Activated T-helper 2 cell treated with anti-CD3 and anti-CD28 coated beads, Interferon-gamma antibody, Interleukin-2, Interleukin-4, amounts not matched to agents 10 μg/mL and 5 μg/mL and 100 μg/mL, durations not matched to agents 14 hours and 24 hours and 36 hours (primary cell): ENCODE measurements at regions not wholly inside any gene's neighbourhood (a gene's known extent, or its start where the extent isn't known, plus 50 kb on each side); places are given as distances from the start of the nearest gene placed in this dataset.

Experiments used
- DNase-seq: peaks from one replicate; pipeline ENCODE4 v3.0.0; 2021; ENCODE audit warnings: low spot score
- H3K27ac Mint-ChIP-seq: one replicate; pipeline ENCODE4 v1.8.0; 2021; ENCODE audit warnings: mixed read lengths
- H3K27me3 Mint-ChIP-seq: one replicate; pipeline ENCODE4 v1.8.0; 2021; ENCODE audit warnings: low read depth, mixed read lengths
- H3K36me3 Mint-ChIP-seq: one replicate; pipeline ENCODE4 v1.8.0; 2021; ENCODE audit warnings: low read depth, mixed read lengths
- H3K4me1 Mint-ChIP-seq: one replicate; pipeline ENCODE4 v1.8.0; 2021; ENCODE audit warnings: low read depth, mixed read lengths
- H3K4me3 Mint-ChIP-seq: one replicate; pipeline ENCODE4 v1.8.0; 2021; ENCODE audit warnings: low read depth, mild to moderate bottlenecking, moderate library complexity, mixed read lengths
- H3K9me3 Mint-ChIP-seq: one replicate; pipeline ENCODE4 v1.8.0; 2021; ENCODE audit warnings: mixed read lengths
- intact Hi-C: fragments of 100-400 bp; cut with micrococcal nuclease; formaldehyde crosslinking; loops from one replicate; pipeline ENCODE4 v1.15.1; 2023

GRCh38 chr9:106304401-106304920 lies 558.5 kb upstream of the ZNF462 start:
- Mint-ChIP-seq H3K27ac (no peak overlapping the region), H3K4me1 (no peaks in the 10 kb centered on the region), H3K4me3 (no peak overlapping the region), H3K9me3 (peaks cover 4% of the 10 kb centered on the region), H3K36me3 (no peaks in the 10 kb centered on the region), H3K27me3 (no peaks in the 10 kb centered on the region)
- no peak for DNase-seq
- intact Hi-C loops = no loop called here

- intact Hi-C loops = no loop called here
- H3K27ac Mint-ChIP-seq = no peak overlapping the region
- H3K4me3 Mint-ChIP-seq = no peak overlapping the region
- no peaks in the 10 kb centered on the region for H3K4me1 Mint-ChIP-seq
- no peaks in the 10 kb centered on the region for H3K27me3 Mint-ChIP-seq
- no peak for DNase-seq
- no peaks in the 10 kb centered on the region for H3K36me3 Mint-ChIP-seq
- H3K9me3 Mint-ChIP-seq = peaks cover 4% of the 10 kb centered on the region
Observed at GRCh38 chr9:106305428-106306133, 557.4 kb upstream of the ZNF462 start.

DNA sequence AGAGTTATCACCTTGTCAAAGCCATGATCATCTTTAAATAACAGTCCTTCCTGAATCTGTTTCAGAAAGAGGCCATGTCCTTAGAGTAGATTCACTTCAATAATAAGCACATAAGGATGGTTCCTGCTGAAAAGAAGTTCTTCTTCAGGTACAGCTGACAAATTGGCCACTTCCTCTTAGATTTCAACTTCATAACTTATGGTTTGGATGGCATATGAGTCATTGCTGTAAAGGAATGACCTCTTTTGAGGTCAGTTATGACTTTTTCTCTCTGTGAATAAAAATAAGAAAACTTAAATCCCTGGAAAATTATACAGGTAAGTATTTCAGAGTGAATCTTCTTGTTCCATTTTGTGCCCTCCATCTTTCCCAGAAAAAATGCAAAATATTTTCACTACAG lies 555.3 kb upstream of the ZNF462 start:
- H3K27me3 Mint-ChIP-seq = no peaks in the 10 kb centered on the region
- H3K9me3 Mint-ChIP-seq = peaks cover 4% of the 10 kb centered on the region
- H3K4me3 Mint-ChIP-seq = no peak overlapping the region
- H3K4me1 Mint-ChIP-seq = no peaks in the 10 kb centered on the region
- no peaks in the 10 kb centered on the region for H3K36me3 Mint-ChIP-seq
- intact Hi-C loops = no loop called here
- no peak for DNase-seq
- H3K27ac Mint-ChIP-seq = no peak overlapping the region

- intact Hi-C loops = no loop called here
- H3K36me3 Mint-ChIP-seq = no peaks in the 10 kb centered on the region
- H3K9me3 Mint-ChIP-seq = peaks cover 7% of the 10 kb centered on the region
- H3K27me3 Mint-ChIP-seq = no peaks in the 10 kb centered on the region
- DNase-seq = no peak
- no peak overlapping the region for H3K27ac Mint-ChIP-seq
- no peaks in the 10 kb centered on the region for H3K4me1 Mint-ChIP-seq
- no peak overlapping the region for H3K4me3 Mint-ChIP-seq
Observed at GRCh38 chr9:106309925-106310324, 553.0 kb upstream of the ZNF462 start.

DNA sequence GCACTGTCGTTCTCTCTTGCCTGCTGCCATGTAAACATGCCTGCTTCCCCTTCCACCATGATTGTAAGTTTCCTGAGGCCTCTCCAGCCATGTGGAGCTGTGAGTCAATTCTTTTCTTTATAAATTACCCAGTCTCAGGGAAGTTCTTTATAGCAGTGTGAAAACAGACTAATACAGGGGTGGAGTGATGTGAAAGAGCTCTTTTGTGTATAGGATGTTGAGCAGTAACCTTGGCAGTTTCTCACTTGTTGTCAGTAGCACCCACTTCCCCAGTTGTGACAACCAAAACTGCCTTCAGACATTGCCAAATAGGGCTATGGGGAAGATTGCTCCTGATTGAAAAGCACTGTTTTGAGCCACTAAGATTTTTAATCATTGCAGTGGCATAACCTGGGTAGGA lies 552.2 kb upstream of the ZNF462 start:
- no peaks in the 10 kb centered on the region for H3K27me3 Mint-ChIP-seq
- H3K36me3 Mint-ChIP-seq = no peaks in the 10 kb centered on the region
- intact Hi-C loops = no loop called here
- H3K9me3 Mint-ChIP-seq = peaks cover 7% of the 10 kb centered on the region
- no peak overlapping the region for H3K4me3 Mint-ChIP-seq
- H3K27ac Mint-ChIP-seq = no peak overlapping the region
- no peak for DNase-seq
- no peaks in the 10 kb centered on the region for H3K4me1 Mint-ChIP-seq

- Mint-ChIP-seq H3K9me3 (peaks cover 3% of the 10 kb centered on the region), H3K27ac (no peak overlapping the region), H3K27me3 (no peaks in the 10 kb centered on the region), H3K4me1 (no peaks in the 10 kb centered on the region), H3K36me3 (no peaks in the 10 kb centered on the region), H3K4me3 (no peak overlapping the region)
- DNase-seq = no peak
- intact Hi-C loops = no loop called here
Observed at GRCh38 chr9:106312906-106313305, 550.1 kb upstream of the ZNF462 start.

- DNase-seq = no peak
- no peak overlapping the region for H3K4me3 Mint-ChIP-seq
- no peak overlapping the region for H3K27ac Mint-ChIP-seq
- no peaks in the 10 kb centered on the region for H3K36me3 Mint-ChIP-seq
- no peaks in the 10 kb centered on the region for H3K27me3 Mint-ChIP-seq
- peaks cover 9% of the 10 kb centered on the region for H3K9me3 Mint-ChIP-seq
- intact Hi-C loops = no loop called here
- no peaks in the 10 kb centered on the region for H3K4me1 Mint-ChIP-seq
Observed at GRCh38 chr9:106314476-106314875, 548.5 kb upstream of the ZNF462 start.

DNA sequence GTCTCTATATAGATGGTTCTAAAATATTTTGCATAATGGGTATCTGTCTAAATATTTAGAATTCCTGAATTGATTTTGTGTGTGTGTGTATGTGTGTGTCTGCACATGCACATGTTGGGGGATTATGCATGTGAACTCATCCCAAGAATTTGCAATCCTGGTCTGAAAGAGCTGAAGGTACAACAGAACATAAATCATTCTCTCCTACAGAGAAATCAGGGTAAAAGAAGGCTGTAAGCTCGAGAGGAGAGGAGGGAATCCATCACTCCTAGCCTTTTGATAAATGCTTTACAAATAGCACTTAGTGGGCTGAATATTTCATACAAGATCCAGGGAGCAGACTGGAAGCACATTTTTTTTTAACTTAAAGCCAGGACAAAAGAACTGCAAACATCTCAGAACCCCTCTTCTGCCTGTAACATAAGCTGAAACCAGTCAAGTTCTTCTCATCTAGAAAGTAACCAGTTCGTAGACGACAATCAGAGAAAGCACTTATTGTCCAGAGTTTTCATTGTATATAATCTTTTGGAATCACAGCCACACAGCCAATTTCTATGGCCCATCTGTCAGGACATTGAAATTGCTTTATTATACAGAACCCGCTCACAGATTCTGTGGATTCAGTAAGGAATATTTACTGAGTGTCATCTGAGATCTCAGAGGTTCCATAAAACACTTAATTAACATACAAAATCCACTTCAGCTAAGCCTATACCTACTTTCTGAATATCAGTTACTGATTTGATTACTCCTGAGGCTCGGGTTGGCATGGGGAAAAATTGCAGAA lies 541.4 kb upstream of the ZNF462 start:
- no peak overlapping the region for H3K27ac Mint-ChIP-seq
- no peak overlapping the region for H3K4me3 Mint-ChIP-seq
- H3K9me3 Mint-ChIP-seq = peaks cover 14% of the 10 kb centered on the region
- no peak for DNase-seq
- H3K36me3 Mint-ChIP-seq = no peaks in the 10 kb centered on the region
- H3K27me3 Mint-ChIP-seq = no peaks in the 10 kb centered on the region
- no peaks in the 10 kb centered on the region for H3K4me1 Mint-ChIP-seq
- intact Hi-C loops = no loop called here

- H3K4me1 Mint-ChIP-seq = no peaks in the 10 kb centered on the region
- no peak for DNase-seq
- no peak overlapping the region for H3K4me3 Mint-ChIP-seq
- no peaks in the 10 kb centered on the region for H3K27me3 Mint-ChIP-seq
- intact Hi-C loops = no loop called here
- H3K27ac Mint-ChIP-seq = no peak overlapping the region
- no peaks in the 10 kb centered on the region for H3K36me3 Mint-ChIP-seq
- H3K9me3 Mint-ChIP-seq = peaks cover 14% of the 10 kb centered on the region
Observed at GRCh38 chr9:106322706-106323245, 540.2 kb upstream of the ZNF462 start.

DNA sequence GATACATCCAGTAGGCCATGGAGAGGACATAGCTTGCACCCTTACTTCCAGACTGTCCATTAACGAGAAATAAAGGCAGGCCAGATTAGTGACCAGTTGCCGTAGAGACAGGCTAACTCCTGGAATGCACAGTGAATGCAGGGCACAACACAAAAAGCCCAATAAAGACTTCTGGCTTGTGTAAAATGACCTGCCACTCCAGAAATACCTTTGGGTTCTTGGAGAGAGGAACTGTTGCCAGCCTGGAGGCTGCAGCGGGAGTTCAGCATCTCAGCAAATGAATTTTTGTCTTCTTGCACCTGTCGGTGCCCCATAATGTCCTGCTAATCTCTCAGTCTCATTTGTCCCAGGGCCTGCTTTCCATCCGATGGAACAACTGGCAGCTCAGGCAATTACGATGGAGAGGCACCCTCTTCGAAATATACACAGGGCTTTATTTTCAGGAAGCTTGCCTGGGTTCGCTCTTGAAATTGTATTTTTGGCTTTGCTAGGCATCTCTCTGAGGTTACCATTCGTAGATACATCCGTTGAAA lies 538.8 kb upstream of the ZNF462 start:
- intact Hi-C loops = no loop called here

DNA sequence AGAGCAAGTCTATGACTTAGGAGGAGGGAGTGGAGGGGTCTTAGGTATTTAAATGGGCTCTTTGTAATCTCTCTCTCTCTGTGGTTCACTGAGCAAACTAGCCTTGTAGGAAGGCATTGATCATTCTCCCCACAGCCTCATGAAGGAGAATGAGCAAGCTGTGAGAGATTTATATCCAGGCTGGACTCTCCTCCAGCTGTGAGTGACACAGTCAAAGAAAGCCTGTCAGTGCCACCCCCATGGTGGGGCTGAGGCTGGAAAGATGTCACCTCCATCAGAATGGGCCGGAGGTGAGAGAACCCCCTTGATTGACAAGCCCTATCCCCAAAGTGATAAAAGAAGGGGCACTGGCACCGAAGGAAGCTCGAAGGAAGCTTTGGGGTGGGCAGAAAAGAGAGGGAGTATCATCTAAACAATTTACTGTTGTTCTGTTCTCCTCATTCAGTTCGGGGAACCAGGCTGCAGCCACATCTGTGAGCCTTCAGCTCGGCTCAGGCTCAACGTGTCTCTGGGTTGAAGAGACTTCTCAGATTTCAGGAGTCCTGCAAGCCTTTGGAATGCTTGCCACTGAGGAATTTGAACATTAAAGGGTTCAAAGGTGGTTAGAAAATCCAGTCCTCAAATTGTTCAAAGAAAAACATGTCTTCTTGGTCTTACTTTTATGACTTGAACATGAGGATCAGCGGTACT lies 538.2 kb upstream of the ZNF462 start:
- intact Hi-C loops = no loop called here
- Mint-ChIP-seq H3K4me1 (no peaks in the 10 kb centered on the region), H3K27me3 (no peaks in the 10 kb centered on the region), H3K4me3 (no peak overlapping the region), H3K9me3 (peaks cover 8% of the 10 kb centered on the region), H3K27ac (no peak overlapping the region), H3K36me3 (no peaks in the 10 kb centered on the region)
- DNase-seq = no peak

More for the DNA sequence above, 538.8 kb upstream of the ZNF462 start:
- H3K4me1 Mint-ChIP-seq = no peaks in the 10 kb centered on the region
- no peak overlapping the region for H3K27ac Mint-ChIP-seq
- no peak overlapping the region for H3K4me3 Mint-ChIP-seq
- no peaks in the 10 kb centered on the region for H3K27me3 Mint-ChIP-seq
- DNase-seq = no peak
- peaks cover 11% of the 10 kb centered on the region for H3K9me3 Mint-ChIP-seq
- no peaks in the 10 kb centered on the region for H3K36me3 Mint-ChIP-seq

- H3K4me1 Mint-ChIP-seq = no peaks in the 10 kb centered on the region
Observed at GRCh38 chr9:106326493-106326892, 536.5 kb upstream of the ZNF462 start.

More at GRCh38 chr9:106326493-106326892, 536.5 kb upstream of the ZNF462 start:
- intact Hi-C loops = no loop called here
- Mint-ChIP-seq H3K4me3 (no peak overlapping the region), H3K9me3 (peaks cover 8% of the 10 kb centered on the region), H3K36me3 (no peaks in the 10 kb centered on the region), H3K27ac (no peak overlapping the region), H3K27me3 (no peaks in the 10 kb centered on the region)
- no peak for DNase-seq
